HFF-Myc (cell line): ENCODE measurements at regions not wholly inside any gene's neighbourhood (a gene's known extent, or its start where the extent isn't known, plus 50 kb on each side); places are given as distances from the start of the nearest gene placed in this dataset.

Experiments used
- DNase-seq: peaks from one replicate; pipeline ENCODE4 v3.0.0-alpha.2; 2011; ENCODE audit warnings: low read depth; ENCODE audit errors: extremely low read depth
- H3K4me3 ChIP-seq: replicated peaks from 2 replicates; pipeline ENCODE4 v1.5.1; 2011; ENCODE audit warnings: low read depth, mild to moderate bottlenecking, control low read depth, low read length
- CTCF ChIP-seq: IDR thresholded peaks from 2 replicates; pipeline ENCODE4 v1.5.1; 2012; ENCODE audit warnings: mild to moderate bottlenecking, low read depth, low read length, control low read depth; ENCODE audit errors: missing control alignments

GRCh38 chr5:4079831-4080230 lies 484.2 kb downstream of the IRX1 start:
- no peak for DNase-seq
- no peak overlapping the region for H3K4me3 ChIP-seq
- no peak for TF ChIP-seq CTCF

- TF ChIP-seq CTCF: no peak
- H3K4me3 ChIP-seq: no peak overlapping the region
- DNase-seq: no peak
Observed at GRCh38 chr5:4080370-4080769, 484.7 kb downstream of the IRX1 start.

- DNase-seq: no peak
- no peak for TF ChIP-seq CTCF
- H3K4me3 ChIP-seq: no peak overlapping the region
Observed at GRCh38 chr5:4081059-4081458, 485.4 kb downstream of the IRX1 start.

GRCh38 chr5:4081466-4081865 lies 485.8 kb downstream of the IRX1 start:
- no peak overlapping the region for H3K4me3 ChIP-seq
- no peak for DNase-seq
- TF ChIP-seq CTCF: no peak

- DNase-seq: no peak
- TF ChIP-seq CTCF: no peak
- H3K4me3 ChIP-seq: no peak overlapping the region
Observed at GRCh38 chr5:4082966-4083564, 487.4 kb downstream of the IRX1 start.

- H3K4me3 ChIP-seq: no peak overlapping the region
- DNase-seq: no peak
- TF ChIP-seq CTCF: no peak
Observed at GRCh38 chr5:4083591-4084337, 488.1 kb downstream of the IRX1 start.

- no peak for TF ChIP-seq CTCF
- H3K4me3 ChIP-seq: no peak overlapping the region
- DNase-seq: no peak
Observed at GRCh38 chr5:4086081-4086480, 490.4 kb downstream of the IRX1 start.
